Left lung (tissue), 4 donors: ENCODE measurements at regions not wholly inside any gene's neighbourhood (a gene's known extent, or its start where the extent isn't known, plus 50 kb on each side); places are given as distances from the start of the nearest gene placed in this dataset.

ENCODE experiments used
- ATAC-seq: fragments of 200-7000 bp; cut with Tn5 transposase; one replicate; pipeline ENCODE4 v1.9.1; 2020; ENCODE audit warnings: moderate library complexity
- DNase-seq, 4 donors: peaks; one replicate each; pipeline ENCODE4 v3.0.0-alpha.2; 2013 to 2020
- H3K27ac ChIP-seq, 2 donors: fragments of 200-600 bp; sonication (generic) in 1 of 2; one replicate each; pipeline versions ENCODE4 v1.5.0 to v1.8.0; 2020 to 2021
- H3K27me3 ChIP-seq, 2 donors: fragments of 200-600 bp; sonication (generic) in 1 of 2; one replicate each; pipeline versions ENCODE4 v1.5.0 to v1.8.0; 2020 to 2021
- H3K36me3 ChIP-seq, 2 donors: fragments of 200-600 bp; sonication (generic) in 1 of 2; one replicate each; pipeline versions ENCODE4 v1.5.0 to v1.8.0; 2020 to 2021
- H3K4me1 ChIP-seq, 2 donors: fragments of 200-600 bp; one replicate each; pipeline ENCODE4 v1.8.0; 2021
- H3K4me3 ChIP-seq, 2 donors: fragments of 200-600 bp; sonication (generic) in 1 of 2; one replicate each; pipeline versions ENCODE4 v1.5.0 to v1.8.0; 2020 to 2021; ENCODE audit warnings: mild to moderate bottlenecking in 1 of 2
- H3K9me3 ChIP-seq, 2 donors: fragments of 200-600 bp; sonication (generic) in 1 of 2; one replicate each; pipeline versions ENCODE4 v1.5.0 to v1.8.0; 2020 to 2021
- intact Hi-C, 2 donors: fragments of 100-400 bp; cut with DNase I; formaldehyde crosslinking; loops; one replicate each; pipeline versions ENCODE4 v1.11.2 to v1.14.2; 2022
- TF ChIP-seq, protein P1 (sequence below), 2 donors: fragments of 200-600 bp; sonication (generic) in 1 of 2; IDR thresholded peaks; one replicate each; pipeline versions ENCODE4 v1.5.0 to v1.8.0; 2021; ENCODE audit warnings: antibody characterized with exemption in 2 of 2
- donor health status: DM: no; HTN: yes; CAD: no.
- donor health status: DM: no; HTN: no; CAD: no.

DNA sequence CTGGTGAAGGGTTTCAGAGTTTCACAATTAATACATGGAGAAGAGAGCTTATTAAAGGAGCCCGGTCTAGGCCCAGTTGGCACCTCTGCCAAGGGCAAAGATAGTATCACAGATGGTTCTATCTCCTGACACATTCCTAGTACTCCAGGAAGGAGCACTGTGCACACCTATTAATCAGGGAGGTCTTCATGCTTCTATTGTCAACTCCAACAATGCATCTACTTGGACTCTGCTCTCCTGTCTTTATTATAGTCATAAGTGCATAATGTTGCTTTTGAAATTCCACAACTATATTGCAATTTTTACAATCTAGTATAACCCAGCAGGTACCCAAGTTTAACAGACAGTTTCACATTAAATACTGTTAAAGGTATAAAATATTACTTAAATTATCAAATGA, 174.5 kb upstream of the TSC22D1 start:
- DNase-seq (no peak), ATAC-seq (no peak)
- no peak overlapping the region for H3K4me3 ChIP-seq
- TF ChIP-seq, protein P1, sequence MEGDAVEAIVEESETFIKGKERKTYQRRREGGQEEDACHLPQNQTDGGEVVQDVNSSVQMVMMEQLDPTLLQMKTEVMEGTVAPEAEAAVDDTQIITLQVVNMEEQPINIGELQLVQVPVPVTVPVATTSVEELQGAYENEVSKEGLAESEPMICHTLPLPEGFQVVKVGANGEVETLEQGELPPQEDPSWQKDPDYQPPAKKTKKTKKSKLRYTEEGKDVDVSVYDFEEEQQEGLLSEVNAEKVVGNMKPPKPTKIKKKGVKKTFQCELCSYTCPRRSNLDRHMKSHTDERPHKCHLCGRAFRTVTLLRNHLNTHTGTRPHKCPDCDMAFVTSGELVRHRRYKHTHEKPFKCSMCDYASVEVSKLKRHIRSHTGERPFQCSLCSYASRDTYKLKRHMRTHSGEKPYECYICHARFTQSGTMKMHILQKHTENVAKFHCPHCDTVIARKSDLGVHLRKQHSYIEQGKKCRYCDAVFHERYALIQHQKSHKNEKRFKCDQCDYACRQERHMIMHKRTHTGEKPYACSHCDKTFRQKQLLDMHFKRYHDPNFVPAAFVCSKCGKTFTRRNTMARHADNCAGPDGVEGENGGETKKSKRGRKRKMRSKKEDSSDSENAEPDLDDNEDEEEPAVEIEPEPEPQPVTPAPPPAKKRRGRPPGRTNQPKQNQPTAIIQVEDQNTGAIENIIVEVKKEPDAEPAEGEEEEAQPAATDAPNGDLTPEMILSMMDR (IDR thresholded peaks at IDR 0.05): no peak
- no peak overlapping the region for H3K27ac ChIP-seq
- intact Hi-C loops: no loop called here
- H3K27me3 ChIP-seq: no peaks in the 10 kb centered on the region
- no peaks in the 10 kb centered on the region for H3K9me3 ChIP-seq
- no peaks in the 10 kb centered on the region for H3K36me3 ChIP-seq
- H3K4me1 ChIP-seq: no peaks in the 10 kb centered on the region

DNA sequence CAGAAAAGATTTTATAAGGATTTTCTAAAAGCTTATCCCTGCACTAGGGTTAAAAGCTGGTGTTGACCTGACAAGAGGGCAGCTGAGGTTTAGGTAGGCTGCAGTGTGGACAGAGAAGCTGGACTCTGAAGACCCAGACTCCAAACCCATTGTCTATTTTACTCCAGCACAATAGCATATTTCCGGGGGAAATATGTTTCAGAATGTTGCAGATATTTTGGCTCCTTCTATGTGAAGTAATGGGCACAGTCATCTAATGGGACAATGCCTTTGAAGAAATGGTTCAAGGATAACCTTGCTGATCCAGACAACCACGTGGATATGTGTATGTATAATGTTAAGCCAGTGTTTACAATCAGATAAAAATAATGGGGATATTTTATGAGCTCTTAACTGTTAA, 173.8 kb upstream of the TSC22D1 start:
- H3K9me3 ChIP-seq: no peaks in the 10 kb centered on the region
- no peaks in the 10 kb centered on the region for H3K36me3 ChIP-seq
- DNase-seq: no peak
- H3K4me1 ChIP-seq: no peaks in the 10 kb centered on the region
- H3K27ac ChIP-seq: no peak overlapping the region
- H3K4me3 ChIP-seq: no peak overlapping the region
- no peaks in the 10 kb centered on the region for H3K27me3 ChIP-seq
- TF ChIP-seq, protein P1 (IDR thresholded peaks at IDR 0.05): no peak
- no peak for ATAC-seq
- intact Hi-C loops: no loop called here

DNA sequence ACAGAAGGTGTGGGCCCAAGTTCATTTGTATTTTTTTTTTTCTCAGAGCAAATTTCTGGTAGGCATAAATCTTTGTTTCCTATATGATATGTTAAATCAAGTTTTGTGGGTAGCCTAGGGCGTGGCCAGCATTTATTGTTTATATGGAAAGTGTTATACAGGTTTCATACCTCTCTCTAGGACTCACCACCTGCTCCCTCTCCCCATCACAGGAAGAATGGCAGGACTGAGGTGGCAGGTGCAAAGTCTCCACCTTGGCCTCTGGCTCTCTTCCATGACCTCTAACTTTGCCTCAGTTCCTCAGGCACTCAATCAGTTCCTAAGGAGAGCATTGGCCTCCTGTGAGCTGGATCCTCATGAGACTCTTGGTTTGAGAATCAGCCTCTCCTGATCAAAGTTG, 172.3 kb upstream of the TSC22D1 start:
- no peak for ATAC-seq
- TF ChIP-seq, protein P1 (IDR thresholded peaks at IDR 0.05): no peak

DNA sequence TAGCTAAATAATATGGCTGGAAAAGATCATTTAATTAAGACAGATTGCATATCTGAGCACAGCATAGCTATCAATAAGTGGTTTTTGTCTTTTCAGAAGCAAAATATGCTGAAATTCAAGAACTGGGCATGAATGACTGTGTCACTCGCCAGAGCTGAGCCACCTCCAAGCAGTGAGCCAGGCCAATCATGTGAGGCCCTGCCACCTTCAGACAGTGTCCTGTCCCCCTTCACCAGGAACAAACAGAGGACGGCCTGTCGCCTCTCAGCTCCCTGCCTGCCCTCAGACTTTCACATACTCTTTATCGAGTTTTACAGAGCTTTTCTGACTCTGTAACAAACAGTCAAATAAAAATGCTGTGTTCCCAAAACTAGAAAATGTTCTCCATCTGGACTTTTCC, 171.0 kb upstream of the TSC22D1 start:
- no peak overlapping the region for H3K4me3 ChIP-seq
- no peak overlapping the region for H3K27ac ChIP-seq
- intact Hi-C loops: no loop called here

More for the DNA sequence above, 172.3 kb upstream of the TSC22D1 start:
- Histone ChIP-seq H3K27ac (no peak overlapping the region), H3K4me3 (no peak overlapping the region), H3K4me1 (no peaks in the 10 kb centered on the region), H3K27me3 (no peaks in the 10 kb centered on the region), H3K36me3 (no peaks in the 10 kb centered on the region), H3K9me3 (peaks cover 0 to 3% of the 10 kb centered on the region in 2 donors)
- intact Hi-C loops: no loop called here
- no peak for DNase-seq

DNA sequence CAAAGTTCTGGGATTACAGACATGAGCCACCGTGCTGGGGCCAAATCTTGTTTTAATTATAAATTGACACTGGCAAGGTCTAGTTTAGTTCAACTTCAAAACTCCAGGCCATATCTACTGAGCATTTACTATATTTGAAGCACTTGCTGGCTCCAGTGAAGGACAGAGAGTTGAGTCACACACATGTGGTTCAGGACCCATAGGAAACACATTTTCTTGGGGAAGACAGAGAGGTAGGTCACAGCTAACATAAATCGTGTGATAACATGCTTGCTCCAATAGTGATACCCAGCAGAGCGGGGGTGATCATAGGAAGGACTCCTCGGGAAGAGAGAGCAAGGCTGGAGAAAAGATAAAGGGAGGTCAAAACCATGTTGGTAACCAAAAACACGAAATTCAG, 170.6 kb upstream of the TSC22D1 start:
- Histone ChIP-seq H3K4me1 (no peaks in the 10 kb centered on the region), H3K4me3 (no peak overlapping the region), H3K27me3 (no peaks in the 10 kb centered on the region), H3K36me3 (no peaks in the 10 kb centered on the region), H3K27ac (no peak overlapping the region), H3K9me3 (peaks cover 0 to 3% of the 10 kb centered on the region in 2 donors)
- intact Hi-C loops: no loop called here
- TF ChIP-seq, protein P1 (IDR thresholded peaks at IDR 0.05): no peak
- ATAC-seq: no peak
- no peak for DNase-seq

More for the DNA sequence above, 171.0 kb upstream of the TSC22D1 start:
- DNase-seq (no peak), ATAC-seq (no peak)
- no peaks in the 10 kb centered on the region for H3K27me3 ChIP-seq
- no peaks in the 10 kb centered on the region for H3K4me1 ChIP-seq
- H3K9me3 ChIP-seq: peaks cover 0 to 3% of the 10 kb centered on the region in 2 donors
- no peaks in the 10 kb centered on the region for H3K36me3 ChIP-seq
- TF ChIP-seq, protein P1 (IDR thresholded peaks at IDR 0.05): no peak
